HuH-7 (cell line): ENCODE measurements at regions not wholly inside any gene's neighbourhood (a gene's known extent, or its start where the extent isn't known, plus 50 kb on each side); places are given as distances from the start of the nearest gene placed in this dataset.
"Not testable (repeated sequence)": the region's sequence is repeated elsewhere in the genome, so short reads cannot be mapped to it uniquely, and the experiment has no call there.

ENCODE experiments used
- DNase-seq: peaks from one replicate; pipeline ENCODE4 v3.0.0; 2011; ENCODE audit warnings: low spot score

DNA sequence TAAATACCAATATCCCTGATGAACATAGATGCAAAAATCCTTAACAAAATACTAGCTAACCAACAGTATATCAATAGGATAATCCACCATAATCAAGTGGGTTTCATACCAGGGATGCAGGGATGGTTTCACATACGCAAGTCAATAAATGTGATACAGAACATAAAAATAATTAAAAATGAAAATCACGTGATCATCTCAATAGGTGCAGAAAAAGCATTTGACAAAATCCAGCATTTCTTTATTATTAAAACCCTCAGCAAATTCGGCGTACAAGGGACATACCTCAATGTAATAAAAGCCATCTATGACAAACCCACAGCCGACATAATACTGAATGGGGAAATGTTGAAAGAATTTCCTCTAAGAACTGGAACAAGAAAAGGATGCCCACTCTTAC lies 793.5 kb downstream of the NR4A2 start:
- DNase-seq, result not testable (repeated sequence)

DNA sequence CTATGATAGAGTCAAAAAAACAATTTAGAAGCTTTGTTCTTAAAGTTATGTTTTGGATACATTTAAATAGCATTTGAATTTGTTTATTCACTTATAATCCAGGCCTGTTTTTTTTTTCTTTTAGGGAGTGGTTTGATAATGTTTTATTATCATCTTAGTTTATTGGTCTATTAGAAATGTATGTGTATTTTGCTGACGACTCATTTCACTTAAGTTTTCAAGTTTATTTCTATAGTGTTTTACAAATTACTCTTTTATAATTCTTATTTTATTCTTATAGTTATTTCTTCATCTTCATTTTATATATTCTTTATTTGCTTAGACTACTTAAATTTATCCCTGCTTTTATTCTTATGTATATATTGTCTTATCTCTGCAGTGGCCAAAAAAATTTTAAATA lies 804.5 kb downstream of the NR4A2 start:
- no peak for DNase-seq

DNA sequence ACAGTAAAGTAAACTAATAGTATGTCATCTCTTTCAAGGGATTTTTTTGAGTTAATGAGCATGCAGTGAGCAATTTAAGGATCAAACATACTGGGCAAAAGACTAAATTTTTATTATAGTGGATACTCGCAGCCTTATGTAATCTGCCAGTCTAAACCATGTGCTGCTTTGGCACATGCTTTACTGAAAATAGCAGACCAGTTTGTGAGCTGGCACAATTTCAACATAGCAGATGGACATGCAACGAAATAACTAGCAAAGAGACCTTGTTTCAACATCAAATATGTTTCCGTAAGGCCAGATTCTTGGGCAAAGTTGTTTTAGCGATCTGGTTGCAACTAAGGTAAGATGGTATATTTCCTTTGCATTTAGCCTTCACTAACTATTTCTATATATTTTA lies 807.3 kb downstream of the NR4A2 start:
- DNase-seq, result no peak

DNA sequence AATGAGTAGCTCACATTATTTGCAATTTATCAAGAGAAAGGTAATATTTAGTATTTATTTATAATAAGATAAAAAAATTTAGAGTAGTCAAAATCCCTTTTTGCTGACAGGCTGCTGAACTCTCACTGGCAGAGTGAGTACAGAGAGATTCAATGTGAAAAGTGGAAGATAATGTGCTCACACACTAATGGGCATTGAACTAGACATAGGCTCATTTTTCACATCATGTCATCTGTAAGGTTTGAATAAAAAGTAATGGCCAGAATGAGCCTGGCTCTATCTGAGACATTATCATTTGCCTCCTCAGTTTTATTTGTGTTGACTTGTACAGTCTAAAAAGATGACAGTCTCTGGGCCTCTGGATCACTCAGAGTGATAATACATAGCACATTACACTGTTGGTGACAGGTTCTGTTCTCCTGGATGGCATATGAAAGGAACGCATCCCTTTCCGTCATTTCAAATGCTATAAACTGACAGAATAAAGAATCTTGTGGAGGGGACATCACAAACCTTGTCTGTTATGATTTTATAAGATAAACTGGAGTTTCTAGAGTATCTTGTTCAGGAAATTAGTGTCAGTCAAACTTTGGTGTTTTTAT lies 812.9 kb downstream of the NR4A2 start:
- DNase-seq, result no peak

DNA sequence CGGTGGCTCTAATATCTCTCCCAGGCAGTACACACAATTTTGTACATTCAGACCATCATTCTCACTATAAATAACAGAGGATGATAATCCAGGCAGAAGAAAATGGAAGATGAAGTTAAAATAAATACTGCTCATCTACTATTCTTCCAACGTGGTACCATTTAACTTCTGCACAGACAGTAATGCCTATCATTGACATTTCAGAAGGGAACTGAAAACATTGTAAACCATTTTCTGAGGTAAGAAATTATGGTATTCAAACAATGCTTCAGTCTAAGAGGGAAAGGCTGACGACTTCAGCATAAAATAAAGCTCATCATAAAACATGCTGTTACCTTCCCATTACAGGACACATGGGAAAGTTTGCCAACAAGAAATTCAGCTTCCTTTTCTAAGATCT lies 814.4 kb downstream of the NR4A2 start:
- no peak for DNase-seq

DNA sequence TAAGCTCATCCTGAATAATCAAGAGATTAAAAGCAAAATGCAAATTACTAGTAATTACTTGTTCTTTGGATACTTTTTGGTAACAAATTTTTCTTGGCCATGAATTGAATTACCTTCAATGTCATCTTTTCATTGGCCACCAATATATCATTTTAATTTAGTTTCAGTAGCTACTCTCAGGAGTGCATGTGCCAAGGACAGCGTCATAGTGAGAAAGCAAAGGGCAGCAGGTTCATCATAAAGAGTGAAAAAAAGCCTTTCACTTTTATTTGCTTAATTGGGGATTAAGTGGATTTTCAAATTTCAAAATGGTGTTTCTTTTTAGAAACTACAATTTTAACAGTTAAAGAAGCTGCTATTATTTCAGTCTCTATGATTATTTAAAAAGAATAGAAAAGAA lies 815.2 kb downstream of the NR4A2 start:
- no peak for DNase-seq

DNA sequence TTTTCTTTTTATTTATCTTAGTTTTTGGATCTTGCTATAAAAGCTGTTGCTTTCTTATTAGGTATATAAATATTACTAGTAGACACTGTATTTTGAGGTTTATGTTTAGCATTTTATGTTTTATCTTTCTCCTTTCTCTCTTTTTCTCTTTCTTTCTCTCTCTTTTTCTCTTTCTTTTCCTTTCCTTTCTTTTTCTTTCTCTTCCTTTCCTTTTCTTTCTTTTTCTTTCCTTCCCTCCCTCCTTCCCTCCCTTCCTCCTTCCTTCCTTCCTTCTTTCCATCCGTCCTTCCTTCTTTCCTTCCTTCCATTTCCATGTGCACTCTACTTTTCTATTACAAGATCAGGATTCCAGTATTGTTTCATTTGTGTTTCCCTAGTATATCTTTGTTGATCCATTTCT lies 814.8 kb downstream of the KCNJ3 start:
- no peak for DNase-seq

DNA sequence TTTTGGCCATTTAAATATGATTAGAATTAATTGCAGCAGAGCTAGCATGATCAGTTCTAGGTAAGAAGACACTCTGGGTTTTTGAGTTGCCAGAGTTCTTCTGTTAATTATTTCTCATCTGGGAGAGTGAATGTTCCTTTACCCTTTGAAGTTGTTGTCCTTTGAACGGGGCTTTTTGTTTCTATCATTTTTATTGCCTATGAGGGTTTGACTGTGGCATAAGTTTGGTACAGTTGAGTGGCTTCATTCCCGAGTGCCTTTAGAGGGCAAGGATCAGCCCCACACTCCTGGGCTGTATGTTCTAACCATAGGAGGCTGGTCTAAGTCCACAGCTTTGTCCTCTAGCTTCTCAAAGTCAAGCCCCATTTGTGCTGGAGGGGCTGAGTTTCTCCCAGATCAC lies 804.3 kb downstream of the KCNJ3 start:
- peak; percentile 23 for DNase-seq

DNA sequence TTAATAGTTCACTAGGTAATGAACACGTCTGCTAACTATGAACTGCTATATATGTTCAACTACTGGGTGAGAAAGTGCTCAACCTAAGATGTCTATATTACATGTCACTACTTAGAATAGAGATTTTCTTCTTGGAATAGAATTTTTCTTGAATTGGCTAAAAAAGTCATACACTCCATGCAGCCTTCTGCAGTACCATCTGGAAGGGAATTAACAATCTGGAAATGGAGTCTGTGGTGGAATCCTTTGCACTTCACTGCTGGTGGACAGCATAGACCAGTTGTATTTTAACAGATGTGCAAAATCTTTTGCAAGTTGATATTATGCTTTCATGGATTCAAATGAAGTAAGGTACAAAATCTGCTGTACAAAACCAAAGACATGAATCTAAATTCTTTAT lies 799.6 kb downstream of the KCNJ3 start:
- DNase-seq, result no peak

DNA sequence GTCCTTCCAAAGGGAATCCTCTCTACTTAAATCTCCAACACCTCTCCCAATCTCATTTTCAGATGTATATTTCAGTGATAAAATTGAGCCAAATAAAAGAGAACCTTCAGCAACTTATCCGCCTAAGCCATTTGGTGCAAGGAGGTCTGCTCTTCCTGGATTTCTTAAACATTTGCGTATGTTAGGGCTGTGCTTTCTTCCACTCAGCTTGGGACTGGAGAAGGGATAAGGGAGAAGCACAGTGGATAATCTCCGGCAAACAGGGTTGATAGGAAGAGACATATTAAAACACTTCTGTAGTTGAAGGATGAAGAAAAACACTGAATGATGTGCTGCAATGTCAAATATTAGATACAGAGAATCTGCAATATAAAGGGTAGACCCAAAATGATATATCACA lies 796.2 kb downstream of the KCNJ3 start:
- DNase-seq, result no peak

DNA sequence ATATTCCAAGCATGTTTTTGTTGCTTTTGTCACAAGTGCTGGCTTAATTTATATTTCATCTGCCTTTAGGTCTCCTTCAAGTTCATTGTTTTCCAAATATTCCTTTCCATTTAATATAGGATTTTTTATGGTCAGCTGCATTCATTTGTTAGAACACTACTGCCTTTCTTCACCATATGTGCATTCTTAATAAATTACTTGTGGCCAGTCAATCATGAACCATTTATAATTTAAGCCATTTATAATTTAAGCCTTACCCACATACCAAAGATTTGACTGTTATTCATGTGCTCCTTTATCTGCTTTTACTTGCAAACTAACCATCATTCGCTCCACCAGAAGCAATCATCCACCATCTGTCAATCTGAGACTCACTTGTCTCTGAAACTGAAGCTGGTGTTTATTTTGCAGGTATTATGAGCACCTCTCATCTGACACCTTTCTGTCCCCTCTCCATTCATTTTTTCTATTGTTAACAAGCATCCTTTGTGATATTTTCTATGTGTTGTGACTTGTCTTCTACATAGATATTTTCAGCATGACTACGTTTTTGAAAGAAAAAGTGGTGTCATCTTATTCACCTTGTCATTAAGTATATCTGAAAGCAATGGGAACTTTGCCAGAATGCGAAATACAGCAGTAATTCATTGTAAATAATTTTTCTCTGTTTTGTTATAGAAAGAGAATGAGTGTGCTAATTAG lies 786.8 kb downstream of the KCNJ3 start:
- DNase-seq, result no peak

DNA sequence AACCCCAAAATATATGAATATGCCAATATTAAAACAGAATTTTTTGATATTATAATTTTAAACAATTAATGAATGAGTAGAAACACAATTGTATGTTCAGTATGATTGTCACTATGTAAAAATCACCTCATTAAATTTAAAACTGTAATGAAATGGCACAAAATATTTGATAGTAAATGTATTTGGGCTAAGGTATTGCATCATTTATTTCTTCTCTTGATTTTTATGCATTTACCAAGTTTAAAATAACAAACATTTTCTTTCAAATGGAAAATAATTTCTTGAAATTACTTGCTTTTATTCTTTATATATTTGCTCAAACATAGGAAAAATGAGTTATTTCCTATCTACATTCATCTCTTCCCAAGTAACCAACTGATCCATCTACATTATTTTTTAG lies 782.6 kb downstream of the KCNJ3 start:
- DNase-seq, result no peak

DNA sequence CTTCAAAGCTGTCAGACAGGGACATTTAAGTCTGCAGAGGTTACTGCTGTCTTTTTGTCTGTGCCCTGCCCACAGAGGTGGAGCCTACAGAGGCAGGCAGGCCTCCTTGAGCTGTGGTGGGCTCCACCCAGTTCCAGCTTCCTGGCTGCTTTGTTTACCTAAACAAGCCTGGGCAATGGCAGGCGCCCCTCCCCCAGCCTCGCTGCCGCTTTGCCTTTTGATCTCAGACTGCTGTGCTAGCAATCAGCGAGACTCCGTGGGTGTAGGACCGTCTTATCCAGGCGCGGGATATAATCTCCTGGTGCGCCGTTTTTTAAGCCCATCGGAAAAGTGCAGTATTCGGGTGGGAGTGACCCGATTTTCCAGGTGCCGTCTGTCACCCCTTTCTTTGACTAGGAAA lies 773.5 kb downstream of the KCNJ3 start:
- DNase-seq, result not testable (repeated sequence)

DNA sequence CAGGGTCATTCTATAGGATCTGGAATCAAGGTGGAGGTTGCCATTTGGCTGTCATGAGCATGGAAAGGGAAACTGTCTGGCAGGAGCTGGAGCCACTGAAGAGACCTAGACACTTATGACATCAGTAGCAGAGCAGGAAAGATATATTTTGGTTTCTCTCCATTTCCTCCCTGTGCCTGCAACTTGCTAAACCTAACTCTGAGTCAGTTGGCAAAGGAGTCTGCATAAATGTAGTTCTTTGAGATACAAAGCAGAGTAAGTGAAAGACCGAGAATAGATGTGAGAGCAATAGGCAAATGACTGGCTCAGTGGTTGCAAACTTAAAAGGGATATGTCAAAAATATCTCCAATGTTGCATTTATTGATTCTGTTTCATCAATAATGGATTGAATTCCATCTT lies 757.7 kb downstream of the KCNJ3 start:
- DNase-seq, result no peak

DNA sequence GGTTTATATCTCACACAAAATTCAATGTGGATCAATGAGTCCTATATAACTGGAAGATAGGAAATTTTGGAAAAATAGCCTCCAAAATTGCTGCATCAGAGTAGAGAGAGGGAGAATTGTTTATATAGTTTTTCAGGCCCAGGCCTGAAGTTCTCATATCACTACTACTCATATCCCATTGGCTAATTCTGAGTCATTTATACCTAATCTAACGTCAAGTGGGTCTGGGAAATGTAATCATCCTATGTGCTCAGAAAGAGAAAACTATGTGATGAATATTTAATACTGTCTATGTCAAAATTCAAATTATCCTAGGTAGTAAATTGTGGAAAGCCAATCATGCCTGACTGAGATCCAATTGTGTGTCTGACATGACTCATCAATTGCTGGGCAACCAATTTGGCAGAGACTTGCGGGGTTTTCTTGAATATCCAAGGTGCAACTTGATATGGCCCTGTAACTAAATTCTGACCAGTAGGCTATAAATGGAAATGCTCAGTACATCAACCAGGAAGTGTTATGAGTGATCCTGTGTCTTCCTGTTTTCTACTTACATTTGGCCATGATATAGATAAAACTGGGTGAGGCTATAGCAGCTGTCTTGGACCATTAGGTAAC lies 744.4 kb downstream of the KCNJ3 start:
- no peak for DNase-seq

DNA sequence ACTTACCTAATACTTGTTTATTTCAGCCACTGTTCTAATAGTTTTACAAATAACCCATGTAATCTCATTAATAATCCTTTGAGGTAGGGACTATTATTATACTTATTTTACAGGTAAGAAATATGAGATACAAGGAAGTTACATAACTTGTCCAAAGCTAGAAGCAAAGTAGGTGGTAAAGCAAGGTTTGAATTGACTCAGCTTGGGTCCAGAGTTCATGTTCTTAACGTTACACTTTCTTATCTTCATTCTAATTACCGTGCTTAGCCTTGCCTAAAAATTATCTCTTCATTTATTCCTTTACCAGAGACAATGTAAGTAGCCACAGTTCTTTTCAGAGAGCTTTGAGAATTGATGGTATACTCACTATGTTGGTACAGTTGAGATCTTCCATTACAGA lies 743.6 kb downstream of the KCNJ3 start:
- DNase-seq, result no peak

DNA sequence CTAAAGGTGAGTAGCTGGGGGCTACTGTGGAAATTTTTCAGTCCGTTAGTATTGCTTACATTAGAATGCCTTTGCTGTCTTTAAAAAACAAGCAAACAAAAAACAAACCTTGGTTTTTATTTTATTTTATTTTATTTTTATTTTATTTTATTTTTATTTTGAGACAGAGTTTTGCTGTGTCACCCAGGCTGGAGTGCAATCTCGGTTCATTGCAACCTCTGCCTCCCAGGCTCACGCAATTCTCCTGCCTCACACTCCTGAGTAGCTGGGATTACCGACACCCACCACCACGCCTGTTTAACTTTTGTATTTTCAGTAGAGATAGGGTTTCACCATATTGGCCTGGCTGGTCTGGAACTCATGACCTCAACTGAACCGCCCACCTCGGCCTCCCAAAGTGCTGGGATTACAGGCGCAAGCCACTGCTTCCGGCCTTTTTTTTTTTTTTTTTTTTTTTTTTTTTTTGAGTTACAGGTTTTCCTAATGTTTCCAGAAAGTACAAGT lies 732.6 kb downstream of the KCNJ3 start:
- no peak for DNase-seq

DNA sequence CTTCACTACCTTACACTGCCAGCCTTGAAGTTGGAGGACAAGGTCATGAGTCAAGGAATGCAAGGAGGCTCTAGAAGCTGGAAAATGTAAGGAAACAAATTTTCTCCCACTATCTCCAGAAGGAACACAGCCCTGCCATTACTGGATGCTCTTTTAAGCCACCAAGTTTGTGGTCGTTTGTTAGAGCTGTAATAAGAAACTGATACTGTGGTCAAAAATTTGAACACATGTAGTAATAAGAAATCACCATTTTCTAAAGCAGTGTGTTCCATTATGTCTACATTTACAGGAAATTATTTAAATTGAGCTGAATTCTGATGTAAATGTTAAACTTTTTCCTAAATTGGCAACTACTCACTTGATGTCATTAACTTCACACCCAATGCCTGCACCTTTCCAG lies 729.0 kb downstream of the KCNJ3 start:
- no peak for DNase-seq

DNA sequence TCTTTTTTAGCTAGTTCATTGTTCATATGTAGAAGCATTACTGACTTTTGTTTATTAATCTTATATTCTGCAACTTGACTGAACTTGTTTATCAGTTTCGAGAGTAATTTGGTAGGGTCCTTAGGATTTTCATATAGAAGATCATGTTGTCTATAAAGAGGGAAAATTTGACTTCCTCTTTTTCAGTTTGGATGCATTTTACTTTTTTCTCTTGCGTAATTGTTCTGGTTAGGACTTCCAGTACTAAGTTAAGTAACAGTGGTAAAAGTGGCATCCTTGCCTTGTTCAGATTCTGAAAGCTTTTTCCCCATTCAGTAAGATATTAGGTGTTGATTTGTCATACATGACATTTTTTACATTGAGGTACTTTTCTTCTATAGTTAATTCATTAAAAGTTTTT lies 726.0 kb downstream of the KCNJ3 start:
- DNase-seq, result no peak

DNA sequence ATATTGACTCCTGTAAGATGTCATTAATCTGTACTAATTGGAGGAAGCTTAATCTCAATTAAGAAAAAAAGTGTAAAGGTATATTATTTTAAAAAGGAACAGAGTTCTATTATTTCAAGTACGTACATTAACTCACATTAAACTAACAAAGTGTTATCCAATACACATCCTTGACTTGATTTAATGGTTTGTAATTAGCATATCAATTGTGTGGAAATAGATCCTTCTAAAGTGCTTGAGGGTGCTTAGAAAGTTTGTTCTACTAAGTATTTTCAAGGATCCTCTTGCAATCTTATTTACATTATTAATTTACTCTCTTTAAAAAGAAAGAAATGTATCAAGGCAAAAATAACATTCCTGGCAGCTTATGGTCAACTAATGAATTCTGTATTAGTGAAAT lies 720.3 kb downstream of the KCNJ3 start:
- DNase-seq, result no peak

DNA sequence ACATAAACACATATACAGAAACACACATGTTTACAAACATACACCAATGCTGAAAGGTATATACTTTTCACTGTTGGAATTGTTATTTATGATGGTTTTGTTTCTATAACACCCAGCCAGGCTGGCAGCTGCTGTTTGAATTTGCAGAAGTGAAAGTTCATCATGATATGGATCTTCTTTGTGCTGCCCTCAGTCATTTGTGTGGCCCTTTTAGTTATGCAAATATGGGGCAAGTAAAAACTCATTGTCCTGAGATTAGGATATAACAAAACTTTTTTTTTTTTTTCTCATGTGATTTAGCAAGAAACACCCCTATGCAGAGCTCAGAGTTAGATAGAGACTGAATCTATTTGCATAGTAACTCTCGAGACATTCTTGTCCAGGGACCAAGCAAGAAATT lies 714.1 kb downstream of the KCNJ3 start:
- DNase-seq, result no peak

DNA sequence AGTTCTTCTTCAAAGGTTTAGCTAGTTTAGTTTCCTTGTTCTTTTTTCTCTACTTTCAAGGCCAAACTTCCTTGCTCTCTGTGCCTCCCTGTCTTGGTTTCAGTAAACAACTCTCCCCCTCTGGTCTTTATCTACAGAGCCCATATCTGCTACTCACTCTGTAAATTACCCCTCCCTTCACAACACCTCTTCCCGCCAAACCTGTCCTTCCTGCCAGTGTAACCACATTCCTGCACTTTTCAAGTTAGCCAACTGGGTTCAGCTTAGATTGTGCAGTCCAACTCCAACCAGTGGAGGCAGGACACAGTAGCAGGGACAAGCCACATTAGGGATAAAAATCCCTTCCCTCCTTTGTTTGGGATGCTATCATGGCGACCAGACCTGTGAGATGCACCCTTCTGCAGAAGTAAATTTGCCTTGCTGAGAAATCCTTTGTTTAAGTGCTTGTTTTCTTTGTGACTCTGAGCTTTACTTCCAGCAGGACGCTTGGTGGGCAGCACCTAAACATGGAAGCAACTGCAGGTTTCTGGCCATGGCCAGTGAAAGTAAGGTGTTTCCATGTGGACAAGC lies 706.0 kb downstream of the KCNJ3 start:
- no peak for DNase-seq

DNA sequence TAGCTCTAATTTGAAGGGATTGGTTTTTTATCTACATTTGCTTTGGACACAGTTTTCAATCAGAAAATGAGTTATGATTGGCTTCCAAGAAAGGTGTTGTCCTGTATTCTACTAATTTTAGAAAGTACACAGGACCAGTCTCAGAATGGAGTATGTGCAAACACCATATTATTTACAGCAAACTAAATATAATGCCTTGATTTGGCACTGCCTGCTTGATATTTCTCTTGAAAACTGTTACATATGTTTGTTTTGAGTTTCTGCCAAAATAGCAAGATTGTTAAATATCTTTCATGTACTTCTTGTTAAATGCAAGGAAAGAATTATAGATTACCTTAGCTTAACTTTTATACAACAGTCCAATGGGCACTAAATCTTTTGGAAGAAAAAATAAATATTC lies 694.9 kb downstream of the KCNJ3 start:
- no peak for DNase-seq
